ENCODE measurements at regions not wholly inside any gene's neighbourhood (a gene's known extent, or its start where the extent isn't known, plus 50 kb on each side); places are given as distances from the start of the nearest gene placed in this dataset.
"Not testable (repeated sequence)": the region's sequence is repeated elsewhere in the genome, so short reads cannot be mapped to it uniquely, and the experiment has no call there.

GRCh38 chr13:90591260-90591926 is 756.1 kb upstream of the MIR17HG start:
- no peak for DNase-seq

- DNase-seq: no peak
Measured at GRCh38 chr13:90591927-90592268, 755.6 kb upstream of the MIR17HG start.

- no peak for DNase-seq
Measured at GRCh38 chr13:90592943-90593342, 754.5 kb upstream of the MIR17HG start.

- no peak for DNase-seq
Measured at GRCh38 chr13:90594681-90595080, 752.8 kb upstream of the MIR17HG start.

GRCh38 chr13:90605664-90606063 is 741.8 kb upstream of the MIR17HG start:
- no peak for DNase-seq

- not testable (repeated sequence) for DNase-seq
Measured at GRCh38 chr13:90606921-90607320, 740.6 kb upstream of the MIR17HG start.

- DNase-seq: no peak
Measured at GRCh38 chr13:90612391-90612790, 735.1 kb upstream of the MIR17HG start.

- no peak for DNase-seq
Measured at GRCh38 chr13:90613076-90613795, 734.3 kb upstream of the MIR17HG start.

GRCh38 chr13:90615236-90615635 is 732.3 kb upstream of the MIR17HG start:
- DNase-seq: no peak

- DNase-seq: no peak
Measured at GRCh38 chr13:90615767-90616166, 731.7 kb upstream of the MIR17HG start.

- DNase-seq: no peak
Measured at GRCh38 chr13:90618133-90618532, 729.4 kb upstream of the MIR17HG start.

- DNase-seq: no peak
Measured at GRCh38 chr13:90622541-90622940, 724.9 kb upstream of the MIR17HG start.

- DNase-seq: no peak
Measured at GRCh38 chr13:90623318-90624011, 724.0 kb upstream of the MIR17HG start.

- DNase-seq: no peak
Measured at GRCh38 chr13:90627813-90628212, 719.7 kb upstream of the MIR17HG start.

GRCh38 chr13:90628471-90628870 is 719.0 kb upstream of the MIR17HG start:
- DNase-seq: no peak

- no peak for DNase-seq
Measured at GRCh38 chr13:90630716-90631115, 716.8 kb upstream of the MIR17HG start.

GRCh38 chr13:90632184-90632583 is 715.3 kb upstream of the MIR17HG start:
- no peak for DNase-seq

GRCh38 chr13:90633849-90634248 is 713.6 kb upstream of the MIR17HG start:
- DNase-seq: no peak

- no peak for DNase-seq
Measured at GRCh38 chr13:90640976-90641375, 706.5 kb upstream of the MIR17HG start.

GRCh38 chr13:90641884-90642283 is 705.6 kb upstream of the MIR17HG start:
- no peak for DNase-seq

- DNase-seq: no peak
Measured at GRCh38 chr13:90645582-90645981, 701.9 kb upstream of the MIR17HG start.

GRCh38 chr13:90648497-90648896 is 699.0 kb upstream of the MIR17HG start:
- no peak for DNase-seq

GRCh38 chr13:90652036-90652435 is 695.5 kb upstream of the MIR17HG start:
- no peak for DNase-seq

- no peak for DNase-seq
Measured at GRCh38 chr13:90654970-90655369, 692.5 kb upstream of the MIR17HG start.

Data from DMS153 (cell line).